H9 (cell line): ENCODE measurements at regions not wholly inside any gene's neighbourhood (a gene's known extent, or its start where the extent isn't known, plus 50 kb on each side); places are given as distances from the start of the nearest gene placed in this dataset.
A peak's percentile ranks its signal among the peaks of the same experiment; 100 is the strongest.
"Not testable (repeated sequence)": the region's sequence is repeated elsewhere in the genome, so short reads cannot be mapped to it uniquely, and the experiment has no call there.

Experiments used
- DNase-seq: peaks from one replicate; pipeline ENCODE4 v3.0.0-alpha.2; 2017
- H2AFZ ChIP-seq: one replicate; pipeline ENCODE4 v1.6.1; 2013; ENCODE audit warnings: mild to moderate bottlenecking, low read length, control low read depth, moderate library complexity
- H2AK5ac ChIP-seq: 2 replicates; pipeline ENCODE4 v1.6.1; 2013; ENCODE audit warnings: low read length, control low read depth, mixed read lengths; ENCODE audit not compliant: insufficient read length
- H2BK120ac ChIP-seq: one replicate; pipeline ENCODE4 v1.6.1; 2013; ENCODE audit warnings: low read depth, mild to moderate bottlenecking, low read length, control low read depth, inconsistent platforms; ENCODE audit not compliant: poor library complexity, severe bottlenecking
- H2BK12ac ChIP-seq: 2 replicates; pipeline ENCODE4 v1.6.1; 2013; ENCODE audit warnings: low read length, control low read depth, mixed read lengths, low read depth; ENCODE audit not compliant: insufficient read length
- H2BK15ac ChIP-seq: 2 replicates; pipeline ENCODE4 v1.6.1; 2013; ENCODE audit warnings: low read depth, low read length, control low read depth
- H2BK20ac ChIP-seq: one replicate; pipeline ENCODE4 v1.6.1; 2013; ENCODE audit warnings: low read depth, mild to moderate bottlenecking, low read length, control low read depth, inconsistent platforms; ENCODE audit not compliant: poor library complexity, severe bottlenecking
- H2BK5ac ChIP-seq: 2 replicates; pipeline ENCODE4 v1.6.1; 2013; ENCODE audit warnings: low read length, control low read depth, mixed read lengths; ENCODE audit not compliant: insufficient read length
- H3K14ac ChIP-seq: 2 replicates; pipeline ENCODE4 v1.6.1; 2013; ENCODE audit warnings: low read length, control low read depth; ENCODE audit not compliant: insufficient read depth
- H3K18ac ChIP-seq: 2 replicates; pipeline ENCODE4 v1.6.1; 2013; ENCODE audit warnings: low read depth, mild to moderate bottlenecking, mixed read lengths, low read length, control low read depth; ENCODE audit not compliant: insufficient read length
- H3K23ac ChIP-seq: 2 replicates; pipeline ENCODE4 v1.6.1; 2013; ENCODE audit warnings: low read length, control low read depth, mixed read lengths, low read depth; ENCODE audit not compliant: insufficient read length
- H3K23me2 ChIP-seq: 2 replicates; pipeline ENCODE4 v1.6.1; 2013; ENCODE audit warnings: low read depth, mild to moderate bottlenecking, mixed read lengths, low read length, control low read depth; ENCODE audit not compliant: insufficient read length, poor library complexity, severe bottlenecking
- H3K27ac ChIP-seq: 2 replicates; pipeline ENCODE4 v1.5.1; 2013; ENCODE audit warnings: low read length, control low read depth, mixed read lengths, low read depth; ENCODE audit not compliant: insufficient read length
- H3K27me3 ChIP-seq: 2 replicates; pipeline ENCODE4 v1.6.1; 2013; ENCODE audit warnings: low read length, control low read depth, inconsistent platforms; ENCODE audit not compliant: insufficient read depth
- H3K4ac ChIP-seq: 2 replicates; pipeline ENCODE4 v1.6.1; 2013; ENCODE audit warnings: low read depth, mild to moderate bottlenecking, control low read depth, inconsistent platforms, low read length, moderate library complexity
- H3K4me1 ChIP-seq: 2 replicates; pipeline ENCODE4 v1.6.1; 2013; ENCODE audit warnings: low read length, control low read depth, inconsistent platforms; ENCODE audit not compliant: insufficient read depth
- H3K4me2 ChIP-seq: 2 replicates; pipeline ENCODE4 v1.6.1; 2013; ENCODE audit warnings: low read length, control low read depth, mixed read lengths; ENCODE audit not compliant: insufficient read length, insufficient read depth
- H3K56ac ChIP-seq: 2 replicates; pipeline ENCODE4 v1.6.1; 2013; ENCODE audit warnings: low read depth, mild to moderate bottlenecking, mixed read lengths, low read length, control low read depth; ENCODE audit not compliant: insufficient read length
- H3K79me1 ChIP-seq: 2 replicates; pipeline ENCODE4 v1.6.1; 2013; ENCODE audit warnings: low read depth, mild to moderate bottlenecking, moderate library complexity, low read length, control low read depth, inconsistent platforms; ENCODE audit not compliant: insufficient read depth, poor library complexity, severe bottlenecking
- H3K79me2 ChIP-seq: 2 replicates; pipeline ENCODE4 v1.6.1; 2013; ENCODE audit warnings: low read length, control low read depth, inconsistent platforms; ENCODE audit not compliant: insufficient read depth
- H3K9ac ChIP-seq: 2 replicates; pipeline ENCODE4 v1.6.1; 2013; ENCODE audit warnings: low read length, control low read depth, mixed read lengths; ENCODE audit not compliant: insufficient read length; ENCODE audit errors: extremely low read depth
- H3K9me3 ChIP-seq: one replicate; pipeline ENCODE4 v1.6.1; 2013; ENCODE audit warnings: low read depth, low read length, inconsistent platforms; ENCODE audit not compliant: control insufficient read depth
- H3T11ph ChIP-seq: one replicate; pipeline ENCODE4 v1.6.1; 2013; ENCODE audit warnings: mild to moderate bottlenecking, low read length, control low read depth, inconsistent platforms
- H4K20me1 ChIP-seq: one replicate; pipeline ENCODE4 v1.6.1; 2013; ENCODE audit not compliant: control insufficient read depth, insufficient read length, insufficient read depth
- H4K5ac ChIP-seq: 2 replicates; pipeline ENCODE4 v1.6.1; 2013; ENCODE audit warnings: low read depth, mild to moderate bottlenecking, mixed read lengths, low read length, control low read depth; ENCODE audit not compliant: insufficient read length
- H4K8ac ChIP-seq: replicated peaks from 2 replicates; pipeline ENCODE4 v1.6.1; 2013; ENCODE audit warnings: low read length, control low read depth, mixed read lengths, low read depth; ENCODE audit not compliant: insufficient read length
- H4K91ac ChIP-seq: 2 replicates; pipeline ENCODE4 v1.6.1; 2013; ENCODE audit warnings: low read depth, mild to moderate bottlenecking, moderate library complexity, mixed read lengths, low read length, control low read depth; ENCODE audit not compliant: insufficient read length
- H3K27ac Mint-ChIP-seq, 3 experiments: 2 replicates in 2 of 3; 3 replicates in 1 of 3; pipeline ENCODE4 v1.8.0; 2020 to 2021; ENCODE audit warnings: mixed read lengths in 3 of 3, mild to moderate bottlenecking in 1 of 3, moderate library complexity in 1 of 3
- H3K27me3 Mint-ChIP-seq: 2 replicates; pipeline ENCODE4 v1.8.0; 2021; ENCODE audit warnings: low read depth, mild to moderate bottlenecking, moderate library complexity, mixed read lengths
- H3K36me3 Mint-ChIP-seq, 3 experiments: 2 replicates in 2 of 3; 3 replicates in 1 of 3; pipeline ENCODE4 v1.8.0; 2020 to 2021; ENCODE audit warnings: low read depth in 3 of 3, mixed read lengths in 3 of 3; ENCODE audit not compliant: insufficient read depth in 1 of 3
- H3K4me1 Mint-ChIP-seq, 2 experiments: 2 replicates each; pipeline ENCODE4 v1.8.0; 2020; ENCODE audit warnings: mixed read lengths in 2 of 2
- H3K4me3 Mint-ChIP-seq, 2 experiments: 2 replicates in 1 of 2; 3 replicates in 1 of 2; pipeline ENCODE4 v1.8.0; 2020 to 2021; ENCODE audit warnings: mild to moderate bottlenecking in 2 of 2, mixed read lengths in 2 of 2, moderate library complexity in 1 of 2
- H3K9me3 Mint-ChIP-seq, 2 experiments: 2 replicates in 1 of 2; 3 replicates in 1 of 2; pipeline ENCODE4 v1.8.0; 2020; ENCODE audit warnings: mild to moderate bottlenecking in 2 of 2, mixed read lengths in 2 of 2, moderate library complexity in 1 of 2
- WGBS: extraction: QIAGEN DNeasy Blood & Tissue Kit; methylation state at CpG from one replicate; pipeline ENCODE4 v1.1.7; 2013; ENCODE audit warnings: missing lambda C conversion rate, low lambda C conversion rate, mixed read lengths; ENCODE audit not compliant: insufficient read length; ENCODE audit errors: extremely low coverage; 5-methylcytosine and 5-hydroxymethylcytosine counted together
- TF ChIP-seq, protein P1 (sequence below): fragments of 200-600 bp; sonication (generic); conservative IDR thresholded peaks from 3 replicates; pipeline ENCODE4 v1.8.0; 2021; ENCODE audit warnings: antibody characterized with exemption, mild to moderate bottlenecking

DNA sequence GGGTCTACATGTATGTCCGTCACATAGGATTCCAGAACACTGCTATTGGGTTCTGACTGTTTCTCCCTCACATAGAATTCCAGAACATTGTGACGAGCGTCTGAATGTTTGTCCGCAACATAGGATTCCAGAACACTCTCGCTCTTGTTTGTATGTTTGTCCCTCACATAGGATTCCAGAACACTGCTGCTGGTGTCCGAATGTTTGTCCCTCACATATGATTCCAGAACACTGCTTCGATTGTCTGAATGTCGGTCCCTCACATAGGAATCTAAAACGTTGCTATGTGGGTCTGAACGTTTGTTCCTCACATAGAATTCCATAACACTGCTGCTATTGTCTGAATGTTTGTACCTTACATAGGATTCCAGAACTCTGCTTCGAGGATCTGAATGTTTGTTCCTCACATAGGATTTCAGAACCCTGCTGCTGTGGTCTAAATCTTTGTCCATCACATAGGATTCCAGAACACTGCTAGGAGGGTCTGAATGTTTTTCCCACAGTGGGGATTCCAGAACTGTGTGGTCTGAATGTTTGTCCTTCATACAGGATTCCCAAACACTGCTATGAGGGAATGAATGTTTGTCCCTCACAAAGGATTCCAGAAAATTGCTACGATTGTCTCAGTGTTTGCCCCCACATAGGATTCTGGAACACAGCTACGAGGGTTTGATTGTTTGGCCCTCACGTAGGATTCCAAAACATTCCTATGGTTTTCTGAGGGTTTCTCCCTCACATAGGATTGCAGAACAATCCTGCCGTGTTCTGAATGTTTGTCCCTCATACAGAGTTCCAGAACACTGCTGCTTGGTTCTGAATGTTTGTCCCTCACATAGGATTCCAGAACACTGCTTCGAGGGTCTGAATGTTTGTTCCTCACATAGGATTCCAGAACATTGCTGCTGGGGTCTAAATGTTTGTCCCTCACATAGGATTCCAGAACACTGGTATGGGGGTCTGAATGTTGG is 220.5 kb downstream of the FOXD4L6 start:
- H4K5ac ChIP-seq: no peak overlapping the region
- Mint-ChIP-seq H3K4me3 (no peak overlapping the region), H3K9me3 (peaks cover 99% of the 10 kb centered on the region in 2 experiments), H3K4me1 (no peaks in the 10 kb centered on the region), H3K36me3 (peaks cover 16 to 82% (median 31%) of the 10 kb centered on the region in 3 experiments), H3K27me3 (peaks cover 100% of the 10 kb centered on the region), H3K27ac (no peak overlapping the region; a peak in 1 of 7 replicates)
- H3K9ac ChIP-seq: no peak overlapping the region
- H3K18ac ChIP-seq: no peak overlapping the region
- no peak overlapping the region for H2AK5ac ChIP-seq
- H3K79me2 ChIP-seq: no peaks in the 10 kb centered on the region
- H3K4ac ChIP-seq: no peak overlapping the region
- no CpG with 5 or more reads among the region's 16 CpGs for WGBS
- H2BK15ac ChIP-seq: no peak overlapping the region
- no peaks in the 10 kb centered on the region for H4K20me1 ChIP-seq
- peak; percentile 14 for DNase-seq
- H2BK5ac ChIP-seq: no peak overlapping the region
- H3K14ac ChIP-seq: no peak overlapping the region
- H4K8ac ChIP-seq: no peak overlapping the region
- peaks cover 45% of the 10 kb centered on the region for H3K27me3 ChIP-seq
- H3K4me2 ChIP-seq: no peak overlapping the region
- H3K56ac ChIP-seq: no peak overlapping the region
- TF ChIP-seq, protein P1, sequence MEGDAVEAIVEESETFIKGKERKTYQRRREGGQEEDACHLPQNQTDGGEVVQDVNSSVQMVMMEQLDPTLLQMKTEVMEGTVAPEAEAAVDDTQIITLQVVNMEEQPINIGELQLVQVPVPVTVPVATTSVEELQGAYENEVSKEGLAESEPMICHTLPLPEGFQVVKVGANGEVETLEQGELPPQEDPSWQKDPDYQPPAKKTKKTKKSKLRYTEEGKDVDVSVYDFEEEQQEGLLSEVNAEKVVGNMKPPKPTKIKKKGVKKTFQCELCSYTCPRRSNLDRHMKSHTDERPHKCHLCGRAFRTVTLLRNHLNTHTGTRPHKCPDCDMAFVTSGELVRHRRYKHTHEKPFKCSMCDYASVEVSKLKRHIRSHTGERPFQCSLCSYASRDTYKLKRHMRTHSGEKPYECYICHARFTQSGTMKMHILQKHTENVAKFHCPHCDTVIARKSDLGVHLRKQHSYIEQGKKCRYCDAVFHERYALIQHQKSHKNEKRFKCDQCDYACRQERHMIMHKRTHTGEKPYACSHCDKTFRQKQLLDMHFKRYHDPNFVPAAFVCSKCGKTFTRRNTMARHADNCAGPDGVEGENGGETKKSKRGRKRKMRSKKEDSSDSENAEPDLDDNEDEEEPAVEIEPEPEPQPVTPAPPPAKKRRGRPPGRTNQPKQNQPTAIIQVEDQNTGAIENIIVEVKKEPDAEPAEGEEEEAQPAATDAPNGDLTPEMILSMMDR: no peak
- no peak overlapping the region for H3K27ac ChIP-seq
- H2AFZ ChIP-seq: no peak overlapping the region
- H3K4me1 ChIP-seq: no peaks in the 10 kb centered on the region
- H3K79me1 ChIP-seq: no peaks in the 10 kb centered on the region
- no peak overlapping the region for H3T11ph ChIP-seq
- no peaks in the 10 kb centered on the region for H3K23me2 ChIP-seq
- no peak overlapping the region for H3K23ac ChIP-seq
- H2BK20ac ChIP-seq: no peak overlapping the region
- no peak overlapping the region for H2BK120ac ChIP-seq
- peaks cover 72% of the 10 kb centered on the region for H3K9me3 ChIP-seq
- H2BK12ac ChIP-seq: no peak overlapping the region
- no peak overlapping the region for H4K91ac ChIP-seq

DNA sequence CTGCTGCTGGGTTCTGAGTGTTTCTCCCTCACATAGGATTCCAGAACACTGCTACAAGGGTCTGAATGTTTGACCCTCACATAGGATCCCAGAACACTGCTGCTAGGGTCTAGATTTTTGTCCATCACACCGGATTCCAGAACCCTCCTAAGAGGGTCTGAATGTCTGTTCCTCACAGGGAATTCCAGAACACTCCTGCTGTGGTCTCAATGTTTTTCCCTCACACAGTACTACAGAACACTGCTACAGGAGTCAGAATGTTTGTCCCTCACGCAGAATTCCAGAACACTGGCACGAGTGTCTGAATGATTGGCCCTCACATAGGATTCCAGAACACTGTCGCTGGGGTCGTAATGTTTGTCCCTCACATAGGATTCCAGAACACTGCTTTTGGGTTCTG is 221.6 kb downstream of the FOXD4L6 start:
- H3K4me2 ChIP-seq, H4K8ac ChIP-seq, H3K4ac ChIP-seq, H2BK12ac ChIP-seq, H2BK20ac ChIP-seq, H3K79me2 ChIP-seq, H3K4me3 Mint-ChIP-seq, H3K79me1 ChIP-seq, H4K20me1 ChIP-seq, H3K14ac ChIP-seq, H4K5ac ChIP-seq, H3T11ph ChIP-seq, H2AFZ ChIP-seq, H2AK5ac ChIP-seq, H3K9ac ChIP-seq, H3K4me1 ChIP-seq, H2BK120ac ChIP-seq, H3K27ac ChIP-seq, H3K23ac ChIP-seq, H3K4me1 Mint-ChIP-seq, H3K18ac ChIP-seq, H3K27ac Mint-ChIP-seq, H2BK15ac ChIP-seq, H2BK5ac ChIP-seq, H3K23me2 ChIP-seq, H4K91ac ChIP-seq, DNase-seq, H3K56ac ChIP-seq: not testable (repeated sequence)
- Histone ChIP-seq H3K27me3 (peaks cover 41% of the 10 kb centered on the region), H3K9me3 (peaks cover 61% of the 10 kb centered on the region)
- Mint-ChIP-seq H3K27me3 (peaks cover 94% of the 10 kb centered on the region), H3K9me3 (peaks cover 97 to 98% of the 10 kb centered on the region in 2 experiments), H3K36me3 (peaks cover 22 to 77% (median 31%) of the 10 kb centered on the region in 3 experiments)
- WGBS: no CpG with 5 or more reads among the region's 5 CpGs
